ENCODE measurements at regions not wholly inside any gene's neighbourhood (a gene's known extent, or its start where the extent isn't known, plus 50 kb on each side); places are given as distances from the start of the nearest gene placed in this dataset.

GRCh38 chr7:10238641-10239040 is 735.0 kb upstream of the PHF14 start:
- TF ChIP-seq POLR2A (IDR thresholded peaks at IDR 0.05; ENCODE audit: low read length) = no peak
- no peak for TF ChIP-seq GATA1 (IDR thresholded peaks at IDR 0.05; ENCODE audit: low read depth, low read length)

Measured in erythroblast (primary cell).